B cell (primary cell): ENCODE measurements at regions not wholly inside any gene's neighbourhood (a gene's known extent, or its start where the extent isn't known, plus 50 kb on each side); places are given as distances from the start of the nearest gene placed in this dataset.

ENCODE experiments used
- ATAC-seq: fragments of 200-7000 bp; cut with Tn5 transposase; one replicate; pipeline ENCODE4 v1.10.0; 2021; ENCODE audit warnings: low read depth, mild to moderate bottlenecking, moderate number of reproducible peaks, moderate library complexity
- CTCF ChIA-PET: fragments of 350-600 bp; sonication (Branson Sonifier 250); formaldehyde crosslinking; loops from one replicate; lab custom pipeline; 2021; ENCODE audit warnings: antibody characterized with exemption, inconsistent platforms; lab: Charles Lee
- POLR2A ChIA-PET: fragments of 350-600 bp; sonication (Branson Sonifier 250); formaldehyde crosslinking; loops from one replicate; lab custom pipeline; 2021; ENCODE audit warnings: antibody characterized with exemption; lab: Charles Lee
- DNase-seq: peaks from one replicate; pipeline ENCODE4 v3.0.0; 2013
- H2AFZ ChIP-seq: 2 replicates; pipeline ENCODE4 v1.6.1; 2012; ENCODE audit warnings: mild to moderate bottlenecking, low read depth, low read length; ENCODE audit not compliant: insufficient read depth, poor library complexity, severe bottlenecking
- H3K27ac ChIP-seq, 2 donors: 1 replicate in 1 of 2; 2 replicates in 1 of 2; pipeline ENCODE4 v1.5.1; 2012 to 2013; ENCODE audit warnings: low read length in 2 of 2, mild to moderate bottlenecking in 2 of 2, moderate library complexity in 1 of 2
- H3K27me3 ChIP-seq, 4 experiments: fragments of 200-600 bp in 1 of 4; sonication (generic) in 1 of 4; replicated peaks in 1 of 4; 1 replicate in 2 of 4; 2 replicates in 2 of 4; pipeline versions ENCODE4 v1.6.1 to v1.7.0; 2013 to 2016; ENCODE audit warnings: low read length in 3 of 4, mild to moderate bottlenecking in 2 of 4, mixed read lengths in 1 of 4, moderate library complexity in 1 of 4; ENCODE audit not compliant: insufficient read depth in 4 of 4, control insufficient read depth in 3 of 4; ENCODE audit errors: control extremely low read depth in 1 of 4
- H3K36me3 ChIP-seq, 2 experiments: replicated peaks in 1 of 2; 1 replicate in 1 of 2; 2 replicates in 1 of 2; pipeline versions ENCODE4 v1.6.1 to v1.7.1; 2013; ENCODE audit warnings: low read length in 1 of 2; ENCODE audit not compliant: insufficient read depth in 2 of 2, control insufficient read depth in 1 of 2; ENCODE audit errors: control extremely low read depth in 1 of 2, extremely low read depth in 1 of 2
- H3K4me1 ChIP-seq, 2 donors: fragments of 200-600 bp in 1 of 2; sonication (generic) in 1 of 2; 1 replicate in 1 of 2; 2 replicates in 1 of 2; pipeline versions ENCODE4 v1.5.1 to v1.6.1; 2013 to 2017; ENCODE audit warnings: low read length in 2 of 2; ENCODE audit not compliant: control insufficient read depth in 2 of 2, insufficient read depth in 2 of 2
- H3K4me2 ChIP-seq: replicated peaks from 2 replicates; pipeline ENCODE3; 2012; ENCODE audit warnings: mild to moderate bottlenecking, low read depth, low read length; ENCODE audit not compliant: poor library complexity, severe bottlenecking
- H3K4me3 ChIP-seq, 5 experiments: fragments of 200-600 bp in 1 of 5; sonication (generic) in 1 of 5; 1 replicate in 3 of 5; 2 replicates in 2 of 5; pipeline versions ENCODE4 v1.5.1 to v1.7.0; 2011 to 2016; ENCODE audit warnings: low read length in 4 of 5, mild to moderate bottlenecking in 4 of 5, low read depth in 2 of 5, control low read depth in 1 of 5, moderate library complexity in 1 of 5; ENCODE audit not compliant: insufficient read depth in 1 of 5; ENCODE audit errors: control extremely low read depth in 1 of 5, extremely low read depth in 1 of 5
- H3K79me2 ChIP-seq: fragments of 200-600 bp; sonication (generic); one replicate; pipeline ENCODE4 v1.6.0; 2016; ENCODE audit warnings: low read length; ENCODE audit not compliant: control insufficient read depth, insufficient read depth
- H3K9ac ChIP-seq: fragments of 200-600 bp; sonication (generic); 2 replicates; pipeline ENCODE4 v1.6.1; 2017; ENCODE audit warnings: mild to moderate bottlenecking, low read length, moderate library complexity
- H3K9me3 ChIP-seq, 3 donors: one replicate each; pipeline versions ENCODE4 v1.6.1 to v1.7.1; 2013; ENCODE audit warnings: low read length in 2 of 3; ENCODE audit not compliant: control insufficient read depth in 2 of 3, insufficient read depth in 1 of 3; ENCODE audit errors: control extremely low read depth in 1 of 3
- H4K20me1 ChIP-seq: 2 replicates; pipeline ENCODE4 v1.6.0; 2012; ENCODE audit warnings: mild to moderate bottlenecking, low read length; ENCODE audit not compliant: insufficient read depth, control insufficient read depth, poor library complexity, severe bottlenecking
- H3K27ac Mint-ChIP-seq: one replicate; pipeline ENCODE4 v1.8.0; 2021; ENCODE audit warnings: mixed read lengths
- H3K27me3 Mint-ChIP-seq: one replicate; pipeline ENCODE4 v1.8.0; 2021; ENCODE audit warnings: mixed read lengths
- H3K4me1 Mint-ChIP-seq: one replicate; pipeline ENCODE4 v1.8.0; 2021; ENCODE audit warnings: mixed read lengths
- H3K4me3 Mint-ChIP-seq: one replicate; pipeline ENCODE4 v1.8.0; 2021; ENCODE audit warnings: mixed read lengths
- H3K9me3 Mint-ChIP-seq: one replicate; pipeline ENCODE4 v1.8.0; 2022; ENCODE audit warnings: mixed read lengths; ENCODE audit not compliant: insufficient read depth
- CTCF ChIP-seq: fragments of 200-600 bp; IDR thresholded peaks from one replicate; pipeline ENCODE4 v1.8.0; 2022; ENCODE audit warnings: antibody characterized with exemption, mild to moderate bottlenecking
- EZH2 ChIP-seq: IDR thresholded peaks from 2 replicates; pipeline ENCODE4 v1.6.1; 2012; ENCODE audit warnings: borderline replicate concordance, low read depth, mild to moderate bottlenecking, moderate library complexity, low read length; ENCODE audit not compliant: insufficient read depth, poor library complexity, severe bottlenecking
- WGBS: methylation state at CpG from one replicate; pipeline ENCODE4 v1.1.5; 2013; ENCODE audit warnings: missing lambda C conversion rate; ENCODE audit not compliant: insufficient coverage; 5-methylcytosine and 5-hydroxymethylcytosine counted together
- intact Hi-C: fragments of 100-400 bp; cut with micrococcal nuclease; formaldehyde crosslinking; loops from one replicate; pipeline ENCODE4 v1.10.0; 2022

GRCh38 chr1:208888376-208888775, 644.2 kb upstream of the PLXNA2 start:
- no peaks in the 10 kb centered on the region for H3K4me1 Mint-ChIP-seq
- no peaks in the 10 kb centered on the region for H3K9me3 Mint-ChIP-seq
- CTCF ChIA-PET, result no interaction called here
- POLR2A ChIA-PET, result no interaction called here
- H3K9ac ChIP-seq, result no peak overlapping the region
- no peaks in the 10 kb centered on the region for H3K79me2 ChIP-seq
- no peaks in the 10 kb centered on the region for H3K27me3 Mint-ChIP-seq
- H3K27me3 ChIP-seq, result no peaks in the 10 kb centered on the region
- intact Hi-C loops, result no loop called here
- TF ChIP-seq CTCF, result no peak
- TF ChIP-seq EZH2, result no peak
- no CpG with 5 or more reads among the region's 2 CpGs for WGBS
- H3K4me1 ChIP-seq, result no peaks in the 10 kb centered on the region
- H2AFZ ChIP-seq, result no peak overlapping the region
- H3K4me3 ChIP-seq, result no peak overlapping the region
- no peaks in the 10 kb centered on the region for H3K36me3 ChIP-seq
- H3K27ac ChIP-seq, result no peak overlapping the region
- no peak overlapping the region for H3K4me3 Mint-ChIP-seq
- ATAC-seq (no peak), DNase-seq (no peak)
- H4K20me1 ChIP-seq, result no peaks in the 10 kb centered on the region
- H3K4me2 ChIP-seq, result no peak overlapping the region
- no peak overlapping the region for H3K27ac Mint-ChIP-seq
- no peaks in the 10 kb centered on the region for H3K9me3 ChIP-seq

GRCh38 chr1:208892147-208892546, 648.0 kb upstream of the PLXNA2 start:
- CTCF ChIA-PET, result no interaction called here
- TF ChIP-seq CTCF (no peak), EZH2 (no peak)
- intact Hi-C loops, result no loop called here
- Histone ChIP-seq H3K79me2 (no peaks in the 10 kb centered on the region), H3K4me1 (no peaks in the 10 kb centered on the region), H4K20me1 (no peaks in the 10 kb centered on the region), H2AFZ (no peak overlapping the region), H3K4me3 (no peak overlapping the region), H3K27me3 (no peaks in the 10 kb centered on the region), H3K9ac (no peak overlapping the region), H3K9me3 (peaks cover 0 to 1% (median 0%) of the 10 kb centered on the region in 3 donors), H3K36me3 (no peaks in the 10 kb centered on the region), H3K4me2 (no peak overlapping the region), H3K27ac (no peak overlapping the region)
- no peak overlapping the region for H3K27ac Mint-ChIP-seq
- ATAC-seq, result no peak
- no peaks in the 10 kb centered on the region for H3K9me3 Mint-ChIP-seq
- no peaks in the 10 kb centered on the region for H3K27me3 Mint-ChIP-seq
- H3K4me3 Mint-ChIP-seq, result no peak overlapping the region
- no peaks in the 10 kb centered on the region for H3K4me1 Mint-ChIP-seq
- POLR2A ChIA-PET, result no interaction called here
- DNase-seq, result no peak
- no CpG with 5 or more reads among the region's 6 CpGs for WGBS
